GM13977 (cell line): ENCODE measurements at regions not wholly inside any gene's neighbourhood (a gene's known extent, or its start where the extent isn't known, plus 50 kb on each side); places are given as distances from the start of the nearest gene placed in this dataset.

Source experiments
- DNase-seq: peaks from one replicate; pipeline ENCODE4 v3.0.0; 2012; ENCODE audit warnings: low spot score
- in situ Hi-C: fragments of 300-500 bp; cut with MboI; formaldehyde crosslinking; loops from one replicate; pipeline ENCODE4 v1.12.0; 2022; ENCODE audit warnings: low sequenced_read_pairs, low pct_unique_long_range_greater_than_20kb, mixed read lengths, inconsistent platforms; ENCODE audit not compliant: unreplicated experiment
- TF ChIP-seq, protein P1 (sequence below): IDR thresholded peaks from 2 replicates; pipeline ENCODE4 v1.5.1; 2012; ENCODE audit warnings: mild to moderate bottlenecking, control low read depth; ENCODE audit not compliant: insufficient read depth; ENCODE audit errors: extremely low read depth, missing control alignments

DNA sequence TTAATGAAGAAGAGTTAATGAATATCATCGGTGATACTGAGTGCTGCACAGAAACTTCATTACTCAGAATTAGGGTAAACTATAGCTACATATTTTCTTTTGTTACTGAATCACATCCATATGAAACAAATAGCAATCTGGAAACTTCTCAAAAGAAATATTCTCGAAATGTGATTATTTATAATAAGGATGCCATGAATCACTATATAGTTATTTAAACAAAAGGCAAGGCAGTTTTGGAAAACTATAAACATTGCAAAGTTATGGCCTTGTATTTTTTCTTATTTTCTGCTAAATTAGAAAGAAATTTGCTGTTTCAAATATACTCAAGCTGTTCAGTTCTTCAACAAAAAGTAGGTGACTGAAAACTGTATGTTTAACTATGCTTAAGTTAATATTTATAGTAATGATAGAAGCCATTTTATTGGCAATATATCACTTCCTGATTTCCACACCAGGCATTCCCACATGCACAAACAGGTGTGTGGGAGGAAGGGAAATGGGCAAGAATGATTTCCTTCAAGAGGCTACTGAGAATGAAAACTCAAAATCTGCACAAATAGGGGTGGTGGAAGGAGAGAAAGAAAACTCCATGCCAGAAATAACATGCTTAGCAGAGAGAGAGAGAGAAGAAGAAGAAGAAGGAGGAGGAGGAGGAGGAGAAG, 74.5 kb upstream of the FRY start:
- no peak for DNase-seq
- TF ChIP-seq, protein P1, sequence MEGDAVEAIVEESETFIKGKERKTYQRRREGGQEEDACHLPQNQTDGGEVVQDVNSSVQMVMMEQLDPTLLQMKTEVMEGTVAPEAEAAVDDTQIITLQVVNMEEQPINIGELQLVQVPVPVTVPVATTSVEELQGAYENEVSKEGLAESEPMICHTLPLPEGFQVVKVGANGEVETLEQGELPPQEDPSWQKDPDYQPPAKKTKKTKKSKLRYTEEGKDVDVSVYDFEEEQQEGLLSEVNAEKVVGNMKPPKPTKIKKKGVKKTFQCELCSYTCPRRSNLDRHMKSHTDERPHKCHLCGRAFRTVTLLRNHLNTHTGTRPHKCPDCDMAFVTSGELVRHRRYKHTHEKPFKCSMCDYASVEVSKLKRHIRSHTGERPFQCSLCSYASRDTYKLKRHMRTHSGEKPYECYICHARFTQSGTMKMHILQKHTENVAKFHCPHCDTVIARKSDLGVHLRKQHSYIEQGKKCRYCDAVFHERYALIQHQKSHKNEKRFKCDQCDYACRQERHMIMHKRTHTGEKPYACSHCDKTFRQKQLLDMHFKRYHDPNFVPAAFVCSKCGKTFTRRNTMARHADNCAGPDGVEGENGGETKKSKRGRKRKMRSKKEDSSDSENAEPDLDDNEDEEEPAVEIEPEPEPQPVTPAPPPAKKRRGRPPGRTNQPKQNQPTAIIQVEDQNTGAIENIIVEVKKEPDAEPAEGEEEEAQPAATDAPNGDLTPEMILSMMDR: no peak
- in situ Hi-C loops: no loop called here

DNA sequence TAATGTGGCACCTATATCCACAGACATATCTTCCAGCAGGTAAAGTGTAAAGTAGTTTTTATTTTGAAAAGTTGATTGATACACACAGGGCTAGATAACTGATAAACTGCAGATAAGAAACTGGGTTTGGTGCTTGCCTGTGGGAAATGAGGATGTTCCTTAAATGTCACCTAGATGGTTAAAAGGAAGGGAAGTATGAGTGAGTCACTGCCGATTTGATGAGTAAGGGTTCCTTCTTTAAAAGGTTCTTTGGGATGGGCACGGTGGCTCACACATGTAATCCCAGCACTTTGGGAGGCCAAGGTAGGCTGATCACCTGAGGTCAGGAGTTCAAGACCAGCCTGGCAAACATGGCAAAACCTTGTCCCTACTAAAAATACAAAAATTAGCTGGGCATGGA, 73.8 kb upstream of the FRY start:
- DNase-seq: no peak
- in situ Hi-C loops: no loop called here
- TF ChIP-seq, protein P1: no peak

DNA sequence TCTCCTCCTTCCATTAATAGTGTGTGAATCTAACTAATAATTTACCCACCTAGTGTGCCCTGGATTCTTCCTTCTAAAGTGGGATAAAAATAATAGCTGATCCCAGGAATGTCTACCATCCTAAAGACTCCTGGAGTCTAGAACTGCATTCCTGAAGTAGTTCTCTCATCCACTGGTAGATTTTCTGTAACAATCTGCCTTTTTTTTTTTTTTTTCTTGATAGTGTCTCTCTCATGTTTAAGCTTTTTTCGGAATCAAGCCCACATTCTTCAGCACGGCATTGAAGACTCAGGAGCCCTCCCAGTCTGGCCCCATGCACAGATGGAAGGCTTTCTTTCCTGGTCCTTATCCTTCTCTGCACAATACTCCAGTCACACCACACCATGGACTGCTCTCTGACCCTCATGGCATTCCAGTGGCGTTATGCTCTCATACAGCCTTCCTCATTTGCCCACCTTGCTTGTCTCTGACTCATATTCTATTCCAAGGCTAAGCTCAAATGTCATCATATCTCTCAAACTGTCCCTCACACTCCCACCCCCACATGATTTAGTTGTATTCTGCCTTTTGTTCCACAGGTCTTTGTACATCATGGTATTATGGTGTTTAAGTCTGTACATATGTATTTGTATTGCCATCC, 68.7 kb upstream of the FRY start:
- in situ Hi-C loops: no loop called here
- no peak for DNase-seq
- TF ChIP-seq, protein P1: no peak

DNA sequence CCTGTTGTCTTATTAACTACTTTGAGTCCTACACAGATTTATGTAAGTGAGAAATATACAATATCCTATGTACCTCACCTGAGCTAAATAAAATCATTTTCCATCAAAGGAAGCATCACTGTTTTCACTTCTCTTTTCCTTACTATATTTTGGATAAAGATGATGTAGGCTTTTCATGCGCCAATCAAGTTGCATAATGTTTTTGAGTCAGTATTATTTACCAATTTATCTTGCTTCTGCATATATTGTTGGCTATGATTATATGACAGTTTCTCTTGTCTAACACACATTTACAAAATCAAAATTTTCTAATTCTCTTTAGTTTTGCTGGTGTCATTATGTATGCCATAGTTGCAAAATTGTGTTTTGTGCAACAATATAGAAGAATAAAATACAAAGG, 67.9 kb upstream of the FRY start:
- in situ Hi-C loops: no loop called here
- TF ChIP-seq, protein P1: no peak

DNA sequence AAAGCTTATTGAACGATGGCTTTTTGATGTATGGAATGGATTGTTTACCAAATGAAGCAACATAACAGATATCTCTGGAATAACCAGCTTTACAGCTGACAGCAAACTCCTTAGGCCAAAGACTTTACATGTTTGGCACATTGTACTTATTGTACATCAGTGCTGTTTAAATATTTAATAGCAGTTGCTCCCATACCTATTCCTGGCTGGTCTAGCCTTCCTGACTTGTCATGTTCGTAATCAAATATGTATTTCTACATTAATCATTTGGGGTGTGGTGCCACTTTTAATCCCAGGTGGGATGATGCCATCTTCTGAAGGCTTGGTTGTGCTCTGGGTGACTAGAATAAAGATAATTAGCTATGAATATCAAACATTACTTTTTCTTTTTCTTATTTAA, 67.4 kb upstream of the FRY start:
- no peak for DNase-seq
- in situ Hi-C loops: no loop called here
- TF ChIP-seq, protein P1: no peak

More for the DNA sequence above, 67.9 kb upstream of the FRY start:
- no peak for DNase-seq

DNA sequence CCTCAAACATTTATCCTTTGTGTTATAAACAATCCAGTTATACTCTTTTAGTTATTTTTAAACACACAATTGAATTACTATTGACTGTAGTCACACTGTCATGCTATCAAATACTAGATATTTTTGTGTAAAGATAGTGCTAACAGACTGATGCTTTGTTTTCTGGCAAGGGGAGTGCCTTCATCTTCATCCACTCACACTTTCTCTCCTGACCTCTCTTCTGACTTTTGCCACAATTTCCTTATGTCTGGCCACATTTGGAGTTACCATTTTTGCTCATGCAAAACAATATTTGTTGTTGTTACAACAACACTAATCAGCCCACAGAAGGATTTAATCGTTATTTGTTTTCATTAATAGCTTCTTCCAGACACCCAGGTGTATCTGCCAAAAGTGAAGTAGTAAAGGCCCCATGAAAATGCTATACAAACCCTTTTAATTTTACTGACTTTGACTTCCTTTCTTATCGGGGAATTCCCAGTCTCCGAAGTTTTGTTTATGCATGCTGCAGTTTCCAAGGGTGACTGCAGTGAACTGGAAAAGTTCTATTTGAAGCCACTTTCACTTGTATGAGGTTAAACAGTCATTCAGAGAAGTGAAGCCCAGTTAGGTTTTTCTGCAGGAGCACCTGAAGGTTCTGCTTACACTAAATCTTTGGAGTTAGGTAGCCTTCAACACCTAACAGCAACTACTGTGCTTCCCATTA, 66.1 kb upstream of the FRY start:
- DNase-seq: peak; percentile 31
- TF ChIP-seq, protein P1: no peak
- in situ Hi-C loops: no loop called here
